HUES64 (cell line): ENCODE measurements at regions not wholly inside any gene's neighbourhood (a gene's known extent, or its start where the extent isn't known, plus 50 kb on each side); places are given as distances from the start of the nearest gene placed in this dataset.

ENCODE experiments used
- H3K27ac ChIP-seq: 2 replicates; pipeline ENCODE4 v1.7.0; 2013; ENCODE audit warnings: low read depth, low read length, inconsistent platforms
- H3K27me3 ChIP-seq: 2 replicates; pipeline ENCODE4 v1.6.1; 2013; ENCODE audit warnings: mild to moderate bottlenecking, low read length; ENCODE audit not compliant: insufficient read depth
- H3K36me3 ChIP-seq: 2 replicates; pipeline ENCODE4 v1.6.1; 2013; ENCODE audit warnings: mild to moderate bottlenecking, low read length; ENCODE audit not compliant: insufficient read depth
- H3K4me1 ChIP-seq: 2 replicates; pipeline ENCODE4 v1.6.1; 2013; ENCODE audit warnings: mild to moderate bottlenecking, low read length, moderate library complexity; ENCODE audit not compliant: insufficient read depth
- H3K4me3 ChIP-seq: 2 replicates; pipeline ENCODE4 v1.5.1; 2013; ENCODE audit warnings: mild to moderate bottlenecking, low read length, moderate library complexity
- H3K9ac ChIP-seq: 2 replicates; pipeline ENCODE4 v1.6.1; 2013; ENCODE audit warnings: mild to moderate bottlenecking, low read depth, low read length
- H3K9me3 ChIP-seq: 2 replicates; pipeline ENCODE4 v1.6.1; 2013; ENCODE audit warnings: low read depth, low read length; ENCODE audit not compliant: insufficient read depth
- WGBS: fragments of 150-250, 120-280 bp; methylation state at CpG from one replicate; pipeline ENCODE4 v1.1.7; 2013; ENCODE audit warnings: missing lambda C conversion rate; 5-methylcytosine and 5-hydroxymethylcytosine counted together

GRCh38 chr9:38202336-38202938 is 133.4 kb upstream of the SHB start:
- Histone ChIP-seq H3K4me1 (peaks cover 5% of the 10 kb centered on the region; the same call in 1 of the 2 replicates), H3K27me3 (peaks cover 65% of the 10 kb centered on the region), H3K36me3 (no peaks in the 10 kb centered on the region), H3K4me3 (no peak overlapping the region), H3K27ac (no peak overlapping the region), H3K9ac (no peak overlapping the region), H3K9me3 (no peaks in the 10 kb centered on the region)
- WGBS: 64% methylated on average over 6 of the region's 7 CpGs

GRCh38 chr9:38201844-38202243 is 132.8 kb upstream of the SHB start:
- Histone ChIP-seq H3K27me3 (peaks cover 60% of the 10 kb centered on the region), H3K36me3 (no peaks in the 10 kb centered on the region), H3K4me1 (peaks cover 5% of the 10 kb centered on the region; the same call in 1 of the 2 replicates), H3K4me3 (no peak overlapping the region), H3K9ac (no peak overlapping the region), H3K27ac (no peak overlapping the region), H3K9me3 (no peaks in the 10 kb centered on the region)
- WGBS: 65% methylated on average over 3 of the region's 3 CpGs

GRCh38 chr9:38200431-38200830 is 131.4 kb upstream of the SHB start:
- Histone ChIP-seq H3K9ac (no peak overlapping the region), H3K36me3 (no peaks in the 10 kb centered on the region), H3K27ac (no peak overlapping the region), H3K9me3 (no peaks in the 10 kb centered on the region), H3K4me3 (no peak overlapping the region), H3K4me1 (peaks cover 5% of the 10 kb centered on the region; the same call in 1 of the 2 replicates), H3K27me3 (peaks cover 51% of the 10 kb centered on the region)
- 89% methylated on average over 9 of the region's 9 CpGs for WGBS

GRCh38 chr9:38198140-38198539 is 129.1 kb upstream of the SHB start:
- Histone ChIP-seq H3K9me3 (no peaks in the 10 kb centered on the region), H3K27ac (no peak overlapping the region), H3K4me3 (no peak overlapping the region), H3K4me1 (peaks cover 5% of the 10 kb centered on the region; the same call in 1 of the 2 replicates), H3K9ac (no peak overlapping the region), H3K36me3 (no peaks in the 10 kb centered on the region), H3K27me3 (peaks cover 33% of the 10 kb centered on the region)
- WGBS: 91% methylated on average over 6 of the region's 6 CpGs

- Histone ChIP-seq H3K9ac (no peak overlapping the region), H3K36me3 (no peaks in the 10 kb centered on the region), H3K4me1 (no peaks in the 10 kb centered on the region), H3K9me3 (no peaks in the 10 kb centered on the region), H3K27ac (no peak overlapping the region), H3K27me3 (peaks cover 33% of the 10 kb centered on the region), H3K4me3 (no peak overlapping the region)
- 64% methylated on average over 2 of the region's 3 CpGs for WGBS
These were observed 127.7 kb upstream of the SHB start for GRCh38 chr9:38196714-38197113.

GRCh38 chr9:38195737-38196161 is 126.7 kb upstream of the SHB start:
- H3K27me3 ChIP-seq: peaks cover 31% of the 10 kb centered on the region
- 84% methylated on average over 7 of the region's 7 CpGs for WGBS

GRCh38 chr9:38194870-38195269 is 125.8 kb upstream of the SHB start:
- H3K4me1 ChIP-seq: no peaks in the 10 kb centered on the region
- no peaks in the 10 kb centered on the region for H3K9me3 ChIP-seq
- H3K4me3 ChIP-seq: no peak overlapping the region
- H3K9ac ChIP-seq: no peak overlapping the region
- H3K27me3 ChIP-seq: peaks cover 23% of the 10 kb centered on the region
- no peaks in the 10 kb centered on the region for H3K36me3 ChIP-seq
- WGBS: 95% methylated on average over 4 of the region's 4 CpGs
- no peak overlapping the region for H3K27ac ChIP-seq

More at GRCh38 chr9:38195737-38196161, 126.7 kb upstream of the SHB start:
- Histone ChIP-seq H3K4me1 (no peaks in the 10 kb centered on the region), H3K4me3 (no peak overlapping the region), H3K9me3 (no peaks in the 10 kb centered on the region), H3K36me3 (no peaks in the 10 kb centered on the region), H3K27ac (no peak overlapping the region), H3K9ac (no peak overlapping the region)

GRCh38 chr9:38192731-38193265 is 123.8 kb upstream of the SHB start:
- 84% methylated on average over 3 of the region's 4 CpGs for WGBS
- Histone ChIP-seq H3K27me3 (peaks cover 6% of the 10 kb centered on the region), H3K9ac (no peak overlapping the region), H3K27ac (no peak overlapping the region), H3K4me3 (no peak overlapping the region), H3K36me3 (no peaks in the 10 kb centered on the region), H3K4me1 (no peaks in the 10 kb centered on the region), H3K9me3 (no peaks in the 10 kb centered on the region)

GRCh38 chr9:38186404-38187115 is 117.5 kb upstream of the SHB start:
- Histone ChIP-seq H3K27ac (no peak overlapping the region), H3K4me3 (no peak overlapping the region), H3K4me1 (peaks cover 12% of the 10 kb centered on the region), H3K27me3 (peaks cover 7% of the 10 kb centered on the region; the same call in 1 of the 2 replicates), H3K9ac (no peak overlapping the region), H3K36me3 (no peaks in the 10 kb centered on the region), H3K9me3 (no peaks in the 10 kb centered on the region)
- 83% methylated on average over 5 of the region's 5 CpGs for WGBS

GRCh38 chr9:38185647-38186403 is 116.8 kb upstream of the SHB start:
- no peak overlapping the region for H3K27ac ChIP-seq
- H3K9ac ChIP-seq: no peak overlapping the region
- H3K4me1 ChIP-seq: peaks cover 12% of the 10 kb centered on the region
- H3K36me3 ChIP-seq: no peaks in the 10 kb centered on the region
- H3K9me3 ChIP-seq: no peaks in the 10 kb centered on the region
- 94% methylated on average over 4 of the region's 6 CpGs for WGBS
- no peak overlapping the region for H3K4me3 ChIP-seq
- peaks cover 3% of the 10 kb centered on the region; the same call in 1 of the 2 replicates for H3K27me3 ChIP-seq
